GM19351 (cell line): ENCODE measurements at regions not wholly inside any gene's neighbourhood (a gene's known extent, or its start where the extent isn't known, plus 50 kb on each side); places are given as distances from the start of the nearest gene placed in this dataset.
"Not testable (repeated sequence)": the region's sequence is repeated elsewhere in the genome, so short reads cannot be mapped to it uniquely, and the experiment has no call there.

Source experiments
- ATAC-seq: cut with Tn5 transposase; IDR thresholded peaks from one replicate; pipeline ENCODE4 v1.9.1; 2021; ENCODE audit warnings: mild to moderate bottlenecking, moderate library complexity; ENCODE audit not compliant: unreplicated experiment

GRCh38 chr5:57774439-57774838, 291.8 kb upstream of the ACTBL2 start:
- no peak for ATAC-seq

- ATAC-seq, result no peak
Measured at GRCh38 chr5:57772512-57772911, 289.9 kb upstream of the ACTBL2 start.

GRCh38 chr5:57770039-57770438, 287.4 kb upstream of the ACTBL2 start:
- no peak for ATAC-seq

GRCh38 chr5:57768745-57769144, 286.1 kb upstream of the ACTBL2 start:
- ATAC-seq, result no peak

- ATAC-seq, result no peak
Measured at GRCh38 chr5:57764479-57765089, 282.0 kb upstream of the ACTBL2 start.

- ATAC-seq, result no peak
Measured at GRCh38 chr5:57761513-57761912, 278.9 kb upstream of the ACTBL2 start.

- no peak for ATAC-seq
Measured at GRCh38 chr5:57754616-57755015, 272.0 kb upstream of the ACTBL2 start.

GRCh38 chr5:57753446-57753845, 270.8 kb upstream of the ACTBL2 start:
- ATAC-seq, result no peak

- no peak for ATAC-seq
Measured at GRCh38 chr5:57751710-57752109, 269.1 kb upstream of the ACTBL2 start.

- no peak for ATAC-seq
Measured at GRCh38 chr5:57750891-57751290, 268.3 kb upstream of the ACTBL2 start.

GRCh38 chr5:57750282-57750681, 267.7 kb upstream of the ACTBL2 start:
- ATAC-seq, result no peak

- ATAC-seq, result no peak
Measured at GRCh38 chr5:57749396-57749795, 266.8 kb upstream of the ACTBL2 start.

- no peak for ATAC-seq
Measured at GRCh38 chr5:57745700-57746651, 263.4 kb upstream of the ACTBL2 start.

- ATAC-seq, result no peak
Measured at GRCh38 chr5:57745029-57745428, 262.4 kb upstream of the ACTBL2 start.

GRCh38 chr5:57741336-57741735, 258.7 kb upstream of the ACTBL2 start:
- ATAC-seq, result no peak

- ATAC-seq, result no peak
Measured at GRCh38 chr5:57738787-57739186, 256.2 kb upstream of the ACTBL2 start.

GRCh38 chr5:57738301-57738700, 255.7 kb upstream of the ACTBL2 start:
- no peak for ATAC-seq

GRCh38 chr5:57736716-57737115, 254.1 kb upstream of the ACTBL2 start:
- no peak for ATAC-seq

- not testable (repeated sequence) for ATAC-seq
Measured at GRCh38 chr5:57735279-57736153, 252.9 kb upstream of the ACTBL2 start.

GRCh38 chr5:57734296-57734695, 251.7 kb upstream of the ACTBL2 start:
- ATAC-seq, result no peak

- ATAC-seq, result no peak
Measured at GRCh38 chr5:57727591-57727990, 245.0 kb upstream of the ACTBL2 start.
